ENCODE measurements at regions not wholly inside any gene's neighbourhood (a gene's known extent, or its start where the extent isn't known, plus 50 kb on each side); places are given as distances from the start of the nearest gene placed in this dataset.

DNA sequence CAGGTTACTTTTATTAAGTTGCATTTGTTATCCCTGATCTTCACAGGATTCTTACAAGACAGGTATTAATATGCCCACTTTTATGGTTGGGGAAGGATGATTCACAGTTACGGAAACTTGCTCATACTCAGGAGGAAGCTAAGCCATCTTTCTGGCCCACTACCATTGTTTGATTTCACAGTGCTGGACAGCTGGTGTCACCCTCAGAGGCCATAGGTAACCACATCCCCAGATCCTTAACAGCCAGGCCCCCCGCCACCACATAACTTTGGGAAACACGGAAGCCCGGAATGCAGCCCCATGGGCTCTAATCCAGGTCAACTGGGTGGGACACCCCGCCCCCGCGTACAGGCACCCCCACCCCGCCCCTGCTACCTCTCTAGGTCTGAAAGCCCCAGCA lies 119.7 kb downstream of the IRS2 start:
- TF ChIP-seq FOS (IDR thresholded peaks at IDR 0.05; ENCODE audit: low read depth, low read length) (no peak), MXI1 (IDR thresholded peaks at IDR 0.05; ENCODE audit: borderline replicate concordance, low read depth, low read length) (no peak), BHLHE40 (IDR thresholded peaks at IDR 0.05; ENCODE audit: low read depth, low read length) (no peak)
- TF ChIP-seq, protein P1, sequence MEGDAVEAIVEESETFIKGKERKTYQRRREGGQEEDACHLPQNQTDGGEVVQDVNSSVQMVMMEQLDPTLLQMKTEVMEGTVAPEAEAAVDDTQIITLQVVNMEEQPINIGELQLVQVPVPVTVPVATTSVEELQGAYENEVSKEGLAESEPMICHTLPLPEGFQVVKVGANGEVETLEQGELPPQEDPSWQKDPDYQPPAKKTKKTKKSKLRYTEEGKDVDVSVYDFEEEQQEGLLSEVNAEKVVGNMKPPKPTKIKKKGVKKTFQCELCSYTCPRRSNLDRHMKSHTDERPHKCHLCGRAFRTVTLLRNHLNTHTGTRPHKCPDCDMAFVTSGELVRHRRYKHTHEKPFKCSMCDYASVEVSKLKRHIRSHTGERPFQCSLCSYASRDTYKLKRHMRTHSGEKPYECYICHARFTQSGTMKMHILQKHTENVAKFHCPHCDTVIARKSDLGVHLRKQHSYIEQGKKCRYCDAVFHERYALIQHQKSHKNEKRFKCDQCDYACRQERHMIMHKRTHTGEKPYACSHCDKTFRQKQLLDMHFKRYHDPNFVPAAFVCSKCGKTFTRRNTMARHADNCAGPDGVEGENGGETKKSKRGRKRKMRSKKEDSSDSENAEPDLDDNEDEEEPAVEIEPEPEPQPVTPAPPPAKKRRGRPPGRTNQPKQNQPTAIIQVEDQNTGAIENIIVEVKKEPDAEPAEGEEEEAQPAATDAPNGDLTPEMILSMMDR (conservative IDR thresholded peaks at IDR 0.05; ENCODE audit: low read depth, low read length) = no peak

Data from IMR-90 (cell line).